GM18505 (cell line): ENCODE measurements at regions not wholly inside any gene's neighbourhood (a gene's known extent, or its start where the extent isn't known, plus 50 kb on each side); places are given as distances from the start of the nearest gene placed in this dataset.

Experiments used
- ATAC-seq: cut with Tn5 transposase; IDR thresholded peaks from one replicate; pipeline ENCODE4 v1.9.1; 2021; ENCODE audit not compliant: unreplicated experiment
- POLR2A ChIP-seq: IDR thresholded peaks from 4 replicates; pipeline ENCODE4 v1.6.1; 2011; ENCODE audit warnings: borderline replicate concordance; ENCODE audit not compliant: insufficient read depth, insufficient read length; ENCODE audit errors: extremely low read depth

DNA sequence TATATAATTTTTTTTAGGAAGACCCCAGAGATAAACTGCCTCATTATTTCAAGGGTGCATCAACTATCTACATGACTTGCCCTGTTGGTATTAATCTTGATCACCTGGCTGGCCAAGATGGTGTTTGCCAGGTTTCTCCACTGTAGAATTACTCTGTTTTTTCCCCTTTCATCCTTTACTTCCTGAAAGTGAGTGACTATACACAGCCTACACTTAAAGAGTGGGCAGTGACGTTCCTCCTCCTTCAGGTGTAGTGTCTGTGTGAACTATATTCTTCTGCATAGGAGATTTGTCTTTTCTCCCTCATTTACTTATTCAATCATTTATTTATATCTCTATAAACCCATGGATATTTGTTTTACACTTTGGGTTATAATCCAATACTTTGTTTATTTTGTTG is 246.7 kb downstream of the IRF8 start:
- no peak for ATAC-seq
- TF ChIP-seq POLR2A = no peak

DNA sequence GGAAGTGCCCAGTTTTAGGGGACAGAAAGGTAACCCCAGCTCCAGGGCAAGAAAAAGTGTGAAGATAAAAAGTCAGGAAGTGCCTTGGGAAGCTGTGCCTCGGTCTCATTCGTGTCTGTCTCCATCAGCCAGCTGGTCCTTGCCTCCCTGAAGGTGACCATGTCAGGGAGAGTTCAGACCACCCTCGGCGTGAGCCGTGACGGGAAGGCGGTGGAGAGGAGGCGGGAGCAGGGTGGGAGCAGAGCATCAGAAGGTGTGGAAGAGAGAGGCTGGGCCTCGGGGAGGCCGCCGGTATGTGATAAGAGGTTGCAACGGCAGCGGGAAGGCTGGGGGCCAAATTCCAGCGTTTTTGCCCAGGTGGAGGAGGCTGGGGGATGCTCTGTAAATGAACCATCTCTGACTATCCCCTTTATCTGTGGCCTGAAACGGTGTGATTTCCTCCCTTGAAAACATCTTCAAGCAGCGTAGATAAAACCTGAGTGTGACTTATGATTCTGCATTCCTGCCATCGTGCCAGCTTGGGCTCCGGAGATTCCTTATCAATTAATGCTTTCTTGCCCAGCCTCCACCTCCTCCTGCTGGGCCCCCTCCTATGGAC is 251.8 kb downstream of the IRF8 start:
- no peak for ATAC-seq
- TF ChIP-seq POLR2A = no peak

- no peak for ATAC-seq
- TF ChIP-seq POLR2A = no peak
Observed at GRCh38 chr16:86151239-86151851, 252.4 kb downstream of the IRF8 start.

DNA sequence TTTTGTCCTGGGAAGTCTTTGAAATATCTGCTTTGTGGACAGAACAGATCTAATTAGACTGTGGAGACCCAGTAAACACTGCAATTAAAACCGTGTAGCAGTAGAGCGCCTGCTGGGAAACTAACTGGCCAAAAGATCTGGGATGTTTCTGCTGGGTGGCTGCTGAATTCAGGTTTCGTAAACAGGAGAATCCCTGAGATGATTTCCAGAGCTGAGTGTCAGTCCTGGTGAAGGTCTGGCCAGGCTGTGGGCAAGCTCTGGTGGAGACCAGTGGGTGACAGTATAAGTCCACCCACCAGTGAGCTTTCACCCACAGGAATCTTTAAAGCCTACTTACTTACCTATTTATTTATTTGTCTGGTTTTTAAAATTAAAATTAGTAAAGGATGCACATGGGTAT is 257.2 kb downstream of the IRF8 start:
- ATAC-seq = no peak
- no peak for TF ChIP-seq POLR2A

GRCh38 chr16:86157616-86158247 is 258.8 kb downstream of the IRF8 start:
- TF ChIP-seq POLR2A = no peak
- no peak for ATAC-seq

- TF ChIP-seq POLR2A = no peak
- no peak for ATAC-seq
Observed at GRCh38 chr16:86158688-86159360, 259.9 kb downstream of the IRF8 start.

- ATAC-seq = no peak
- TF ChIP-seq POLR2A = no peak
Observed at GRCh38 chr16:86165479-86165878, 266.5 kb downstream of the IRF8 start.

DNA sequence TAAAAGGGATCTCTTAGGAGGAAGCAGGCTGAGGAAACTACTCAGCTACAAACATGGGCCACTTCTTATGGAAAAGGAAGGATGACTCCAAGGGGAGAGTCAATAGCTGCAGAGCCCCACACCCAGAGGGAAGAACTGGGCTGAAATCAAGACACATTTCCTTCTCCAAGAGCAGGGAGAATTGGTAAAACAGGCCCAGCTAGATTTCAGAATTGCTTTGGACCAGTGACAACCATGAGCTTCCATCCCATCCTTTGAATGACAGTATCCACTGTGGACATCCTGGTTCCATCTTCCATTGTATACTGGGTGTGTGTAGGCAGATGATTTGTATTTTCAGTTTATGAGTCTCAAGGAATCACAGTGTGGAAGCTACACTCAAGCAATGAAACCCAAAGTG is 267.5 kb downstream of the IRF8 start:
- no peak for ATAC-seq
- no peak for TF ChIP-seq POLR2A

GRCh38 chr16:86167061-86167460 is 268.1 kb downstream of the IRF8 start:
- TF ChIP-seq POLR2A = no peak
- ATAC-seq = no peak

DNA sequence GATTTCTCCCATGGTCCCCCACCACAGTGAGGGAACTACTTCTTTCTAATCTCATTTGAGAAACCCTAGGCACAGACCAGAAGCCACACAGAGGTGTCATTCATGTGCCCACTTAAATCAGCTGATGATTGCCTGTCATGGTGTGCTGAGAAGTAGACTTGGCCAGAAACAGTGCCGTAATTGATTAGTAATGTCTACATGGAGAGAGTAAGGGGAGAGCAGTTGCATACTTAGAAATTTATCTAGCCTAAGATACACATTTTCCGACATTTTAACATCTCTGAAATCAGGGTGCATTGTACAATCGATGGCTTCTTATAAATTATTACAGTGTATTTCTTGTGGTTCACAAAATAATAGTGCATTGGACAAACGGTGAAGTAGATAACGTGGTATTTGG is 271.8 kb downstream of the IRF8 start:
- TF ChIP-seq POLR2A = no peak
- no peak for ATAC-seq

DNA sequence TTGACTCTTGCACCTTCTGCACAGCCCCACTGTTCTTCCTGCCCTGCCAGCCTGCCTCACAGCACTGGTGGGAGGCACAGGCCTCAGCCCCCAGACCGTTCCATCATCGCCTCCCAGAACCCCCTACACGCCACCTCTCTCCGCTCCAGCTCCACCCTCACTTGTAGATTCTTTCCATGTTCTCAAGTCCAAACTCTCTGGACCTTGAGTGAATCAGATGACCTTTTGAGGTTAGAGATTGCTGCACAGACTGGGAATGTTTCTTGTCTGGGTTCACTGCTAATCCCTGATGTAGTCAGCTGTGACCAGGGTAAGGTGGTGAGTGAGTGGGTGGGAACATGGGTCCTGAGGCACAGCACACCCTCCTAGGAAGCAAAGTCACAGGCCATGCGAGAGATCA is 272.4 kb downstream of the IRF8 start:
- no peak for ATAC-seq
- no peak for TF ChIP-seq POLR2A

DNA sequence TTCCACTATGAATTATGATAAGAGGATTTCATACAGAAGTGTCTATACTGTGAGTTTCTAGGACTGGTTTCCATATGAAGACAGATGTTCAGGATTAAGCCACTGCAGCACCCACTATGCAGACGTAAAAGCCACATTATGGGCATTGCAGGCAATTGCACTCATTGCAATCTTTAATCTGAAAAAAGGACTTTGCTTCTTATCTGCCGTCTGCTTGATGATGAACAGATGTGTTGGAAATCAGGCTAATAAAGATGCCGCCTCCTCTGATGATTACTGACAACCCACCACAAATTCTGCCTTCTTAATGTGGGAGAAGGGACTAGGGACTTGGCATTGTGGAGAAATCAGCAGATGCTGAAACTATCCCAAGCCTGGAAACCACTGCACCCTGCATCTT is 276.9 kb downstream of the IRF8 start:
- no peak for TF ChIP-seq POLR2A
- ATAC-seq = no peak

GRCh38 chr16:86176462-86176861 is 277.5 kb downstream of the IRF8 start:
- ATAC-seq = no peak
- no peak for TF ChIP-seq POLR2A

DNA sequence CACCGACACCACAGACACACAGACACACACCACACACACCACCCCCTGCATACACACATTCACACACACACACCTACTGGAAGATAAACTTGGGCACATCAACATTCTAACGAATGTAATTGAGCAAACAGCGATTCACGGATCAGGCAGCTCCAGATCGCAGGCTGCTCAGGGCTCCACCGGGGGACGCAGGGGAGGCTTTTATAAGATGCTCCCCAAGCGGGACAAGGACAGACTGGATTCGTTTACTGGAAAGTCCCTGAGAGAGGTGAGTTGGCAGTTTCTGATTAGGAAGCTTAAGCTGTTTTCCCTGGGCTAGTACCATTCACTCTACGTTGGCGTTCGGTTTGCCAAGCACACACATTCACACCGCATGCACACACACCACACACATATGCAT is 281.3 kb downstream of the IRF8 start:
- ATAC-seq = no peak
- no peak for TF ChIP-seq POLR2A

DNA sequence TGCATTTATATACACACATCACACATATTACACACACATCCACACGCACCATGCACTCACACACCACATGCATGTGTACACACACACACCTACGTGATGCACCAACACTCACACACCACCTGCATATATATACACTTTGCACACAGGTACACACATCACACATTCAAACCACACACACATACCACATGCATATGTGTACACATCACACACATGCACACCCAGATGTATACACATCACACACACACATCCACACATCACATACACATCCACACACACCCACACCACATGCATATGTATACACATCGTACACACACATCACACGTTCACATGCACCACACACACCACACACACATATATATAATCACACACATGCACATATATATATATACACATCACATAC is 281.8 kb downstream of the IRF8 start:
- no peak for TF ChIP-seq POLR2A
- no peak for ATAC-seq

- no peak for TF ChIP-seq POLR2A
- ATAC-seq = no peak
Observed at GRCh38 chr16:86181526-86181925, 282.6 kb downstream of the IRF8 start.
